HuH-7.5 (cell line): ENCODE measurements at regions not wholly inside any gene's neighbourhood (a gene's known extent, or its start where the extent isn't known, plus 50 kb on each side); places are given as distances from the start of the nearest gene placed in this dataset.

Experiments
- DNase-seq: peaks from one replicate; pipeline ENCODE4 v3.0.0; 2011; ENCODE audit warnings: low spot score

DNA sequence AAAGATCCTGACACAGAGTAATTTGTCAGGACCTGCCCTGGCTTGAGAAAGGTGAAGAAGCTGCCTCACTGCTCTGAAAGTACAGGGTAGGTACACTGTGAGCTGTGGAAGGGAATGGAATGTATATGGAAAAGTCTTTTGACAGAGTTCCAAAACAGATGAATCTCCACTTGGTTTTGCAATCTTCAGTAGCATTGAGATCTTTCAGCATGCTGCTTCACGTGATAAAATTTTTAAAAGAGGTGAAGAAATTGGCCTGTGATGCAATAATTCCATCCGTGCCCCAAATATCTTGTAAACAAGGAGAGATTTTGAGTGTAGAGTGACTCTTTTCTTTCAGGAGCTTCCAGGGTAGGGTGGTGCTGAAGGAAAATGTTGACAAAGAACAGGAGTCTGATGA is 123.1 kb downstream of the OSR1 start:
- no peak for DNase-seq

DNA sequence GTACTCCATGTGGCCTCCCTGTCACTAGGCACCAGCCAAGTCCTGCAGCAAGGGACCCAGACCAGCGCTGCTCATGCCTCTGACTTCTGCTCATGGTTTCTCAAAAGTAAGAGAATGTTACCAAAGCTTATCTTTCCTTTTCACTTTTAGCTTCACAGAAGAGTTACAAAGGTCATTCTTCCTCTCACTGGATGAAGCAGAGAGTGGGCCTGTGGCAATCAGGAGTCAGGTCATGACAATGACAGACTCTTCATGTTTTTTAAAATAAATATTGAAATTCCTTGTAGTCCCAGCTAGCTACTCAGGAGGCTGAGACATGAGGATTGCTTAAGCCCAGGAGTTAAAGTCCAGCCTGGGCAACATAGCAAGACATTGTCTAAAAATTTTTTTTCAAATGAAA is 126.1 kb downstream of the OSR1 start:
- DNase-seq: peak; percentile 22

DNA sequence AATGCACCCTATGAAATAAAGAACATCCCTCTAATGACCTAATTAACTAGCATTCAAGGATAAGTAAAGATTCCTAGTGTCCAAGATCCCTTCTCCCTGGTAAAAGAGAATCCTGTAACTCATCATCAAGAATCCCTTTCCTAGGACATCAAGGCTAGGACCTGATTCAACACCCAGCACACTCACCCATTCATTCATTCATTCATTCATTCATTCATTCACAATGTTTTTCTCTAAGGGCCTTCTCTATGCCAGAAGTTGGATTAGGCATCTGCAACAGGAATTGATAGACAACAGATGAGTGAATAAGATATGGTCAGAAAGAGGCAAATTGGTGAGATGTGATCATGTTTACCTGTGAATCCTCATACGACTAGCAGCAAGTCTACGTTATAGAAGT is 126.8 kb downstream of the OSR1 start:
- DNase-seq: no peak

DNA sequence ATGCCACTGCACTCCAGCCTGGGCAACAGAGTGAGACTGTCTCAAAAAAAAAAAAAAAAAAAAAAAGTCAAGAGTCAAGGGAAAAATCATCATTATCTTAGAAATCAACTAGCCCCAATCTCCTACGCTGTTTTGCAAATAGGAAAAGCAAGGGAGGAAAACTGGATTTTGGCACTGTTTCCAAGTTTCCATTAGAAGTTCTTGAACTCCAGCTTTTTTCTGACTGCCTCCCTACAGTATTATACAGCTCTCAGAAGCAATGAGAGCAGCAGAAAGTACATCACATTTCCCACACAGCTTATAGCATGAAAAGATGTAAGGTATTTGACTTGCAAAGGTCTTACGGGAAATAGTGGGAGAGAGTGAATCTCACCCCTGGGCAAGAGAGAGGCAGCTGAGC is 127.8 kb downstream of the OSR1 start:
- DNase-seq: no peak

DNA sequence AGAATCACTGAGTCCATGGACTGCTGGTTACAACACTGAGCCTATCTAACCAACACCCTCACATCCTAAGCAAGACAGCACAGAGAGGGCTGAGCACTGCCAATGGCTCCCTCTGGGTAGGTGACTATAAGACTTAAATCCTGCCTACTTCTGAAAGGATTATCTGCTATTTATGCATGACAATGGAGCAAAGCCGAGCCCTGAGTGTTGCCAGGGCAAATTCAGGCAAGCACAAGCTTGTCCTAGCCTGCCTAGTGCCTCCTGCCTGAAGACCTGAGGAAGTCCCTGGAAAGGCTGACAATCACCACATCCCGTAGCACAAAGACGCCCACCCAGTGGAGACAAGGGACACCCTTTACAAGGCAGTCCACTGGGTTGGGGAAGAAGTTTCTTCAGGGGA is 129.7 kb downstream of the OSR1 start:
- no peak for DNase-seq

DNA sequence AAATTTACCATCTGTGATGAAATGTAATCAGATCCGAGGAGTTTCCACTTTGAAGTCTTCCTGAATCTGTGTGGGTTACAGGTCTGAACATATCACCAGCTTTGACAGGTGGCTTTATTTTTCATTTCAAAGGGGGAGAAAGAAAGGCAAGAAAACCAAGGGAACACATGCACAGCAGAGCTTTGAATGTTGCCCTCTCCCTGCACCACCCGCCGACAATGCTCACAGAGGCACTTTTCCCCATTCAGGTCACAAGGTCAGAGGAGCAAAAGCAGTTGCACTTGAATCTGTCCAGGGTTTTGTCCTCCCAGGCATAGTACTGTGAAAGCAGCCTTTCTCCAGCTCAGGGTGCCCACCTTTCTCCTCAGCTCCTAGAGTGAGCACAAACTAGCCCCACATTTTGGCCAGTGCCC is 130.2 kb downstream of the OSR1 start:
- DNase-seq: no peak

DNA sequence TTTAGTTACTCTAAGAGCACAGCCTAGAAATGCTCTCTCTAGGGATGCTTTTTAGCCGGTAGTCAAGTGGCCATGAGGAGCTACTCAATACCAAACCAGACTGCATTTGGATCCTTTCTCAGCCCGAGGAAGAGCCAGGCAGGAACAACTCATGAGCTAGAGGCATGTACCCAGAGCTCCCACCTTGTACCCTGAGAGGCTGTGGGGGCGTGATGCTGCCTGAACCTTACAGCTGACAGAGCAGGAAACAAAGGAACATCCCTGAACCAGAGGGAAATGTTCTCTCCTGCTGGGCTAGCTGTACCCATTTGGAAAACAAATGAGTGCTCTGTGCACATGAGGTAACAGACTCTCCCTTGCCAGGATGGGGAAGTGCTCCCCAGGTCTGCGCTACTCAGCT is 131.6 kb downstream of the OSR1 start:
- no peak for DNase-seq

DNA sequence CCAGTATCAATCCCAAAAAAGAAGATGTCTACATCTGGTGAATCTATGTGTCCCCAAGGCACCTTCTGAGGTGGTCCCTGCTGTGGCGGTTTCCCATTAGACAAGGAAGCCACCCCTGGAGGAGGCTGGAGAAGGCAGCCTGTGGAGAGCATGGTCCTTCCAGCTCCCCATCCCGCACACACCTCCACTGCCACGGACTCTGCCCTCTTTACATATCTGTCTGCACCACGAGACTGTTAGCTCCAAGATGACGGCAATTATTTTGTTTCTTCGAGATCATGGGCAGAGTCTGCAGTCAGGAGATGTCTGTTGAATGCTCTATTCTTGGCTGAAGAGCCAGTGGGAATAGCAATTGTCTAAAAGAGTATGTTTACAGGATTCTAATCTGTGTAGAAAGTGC is 132.0 kb downstream of the OSR1 start:
- no peak for DNase-seq

DNA sequence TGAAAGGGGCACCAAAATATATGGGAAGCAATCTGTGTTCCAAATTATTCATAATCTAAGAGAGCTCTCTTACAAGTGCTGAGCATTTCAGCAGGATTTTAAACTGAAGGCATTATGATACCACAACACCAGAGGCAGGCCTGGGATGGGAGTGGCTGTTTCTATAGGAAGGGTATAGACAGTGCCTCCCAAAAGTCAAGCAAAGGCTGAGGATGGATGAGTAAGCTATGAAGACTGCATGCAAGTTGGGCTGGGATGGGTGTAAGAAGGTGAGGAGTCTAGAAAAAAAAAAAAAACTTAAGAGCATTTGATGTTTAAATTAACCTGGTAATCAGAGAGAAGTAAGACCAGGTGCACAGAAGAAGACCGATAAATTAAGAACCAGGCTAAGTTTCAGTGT is 132.5 kb downstream of the OSR1 start:
- DNase-seq: no peak

DNA sequence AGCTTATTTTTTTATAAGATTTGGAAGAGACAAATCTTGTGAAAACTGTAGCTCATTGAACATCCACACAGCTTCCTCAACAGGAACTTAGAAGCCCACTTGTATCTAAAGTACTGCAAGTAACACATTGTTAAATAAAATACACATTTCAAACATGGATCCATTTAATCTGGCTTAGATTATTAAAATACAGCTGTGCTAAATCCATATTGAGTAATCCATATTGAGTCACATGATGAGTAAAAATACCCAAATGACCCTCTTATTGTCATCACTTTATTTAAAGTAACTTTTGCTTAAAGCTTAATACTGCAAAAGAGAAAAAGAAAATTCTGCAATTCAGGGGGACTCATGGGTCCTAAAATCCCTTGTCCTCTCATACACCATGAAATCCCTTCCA is 133.3 kb downstream of the OSR1 start:
- DNase-seq: no peak

DNA sequence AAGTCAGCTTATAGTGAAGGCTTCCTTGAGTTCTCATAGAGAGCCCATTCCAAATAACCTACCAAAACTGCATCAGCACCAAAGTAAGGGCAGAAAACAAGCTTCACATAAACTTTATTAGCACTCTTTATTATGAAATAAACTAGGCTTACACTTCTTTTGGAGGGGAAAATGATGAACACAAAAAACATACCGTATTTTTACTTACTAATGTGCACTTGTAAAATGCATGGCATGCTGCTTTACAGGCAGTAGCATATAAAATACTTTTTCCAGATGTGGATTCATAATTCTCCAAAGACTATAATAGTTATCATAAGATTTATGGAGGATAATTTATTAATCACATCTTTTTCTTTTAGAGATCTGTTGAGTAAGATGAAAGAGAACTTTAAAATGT is 133.9 kb downstream of the OSR1 start:
- no peak for DNase-seq

DNA sequence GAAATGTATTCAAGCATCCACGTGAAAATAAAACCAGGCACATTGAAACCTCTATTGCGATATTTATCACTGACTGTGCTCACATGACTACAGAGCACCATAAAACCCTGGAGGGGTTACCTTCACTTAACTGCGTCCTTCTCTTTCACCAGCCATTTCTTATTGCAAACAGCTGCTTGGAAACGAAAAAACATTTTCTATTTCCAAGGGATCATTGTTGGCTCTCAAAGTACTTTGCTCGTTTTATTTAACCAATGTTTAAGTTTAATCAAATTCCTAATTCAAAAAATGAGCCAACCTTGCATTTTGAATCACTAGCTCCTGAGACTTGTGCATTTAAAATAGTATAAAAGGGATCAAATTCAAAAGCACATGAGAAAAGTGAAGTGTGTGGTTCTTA is 134.4 kb downstream of the OSR1 start:
- DNase-seq: no peak

DNA sequence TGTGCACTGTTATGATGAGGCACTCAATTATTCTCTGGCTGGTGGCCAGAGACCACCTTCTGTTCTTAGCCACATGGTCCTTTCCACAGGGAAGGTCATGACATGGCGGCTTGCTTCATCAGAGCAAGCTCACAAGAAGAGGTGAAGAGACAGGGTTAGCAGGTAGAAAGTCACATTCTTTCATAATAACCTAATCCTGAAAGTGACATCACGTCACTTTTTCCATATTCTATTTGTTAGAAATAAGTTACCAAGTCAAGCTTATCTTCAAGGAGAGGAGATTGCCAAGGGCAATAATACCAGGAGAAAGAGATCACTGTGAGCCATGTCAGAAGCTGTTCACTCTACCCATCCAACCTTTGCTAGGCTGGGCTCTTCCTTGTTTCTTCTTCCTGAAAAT is 139.4 kb downstream of the OSR1 start:
- no peak for DNase-seq

DNA sequence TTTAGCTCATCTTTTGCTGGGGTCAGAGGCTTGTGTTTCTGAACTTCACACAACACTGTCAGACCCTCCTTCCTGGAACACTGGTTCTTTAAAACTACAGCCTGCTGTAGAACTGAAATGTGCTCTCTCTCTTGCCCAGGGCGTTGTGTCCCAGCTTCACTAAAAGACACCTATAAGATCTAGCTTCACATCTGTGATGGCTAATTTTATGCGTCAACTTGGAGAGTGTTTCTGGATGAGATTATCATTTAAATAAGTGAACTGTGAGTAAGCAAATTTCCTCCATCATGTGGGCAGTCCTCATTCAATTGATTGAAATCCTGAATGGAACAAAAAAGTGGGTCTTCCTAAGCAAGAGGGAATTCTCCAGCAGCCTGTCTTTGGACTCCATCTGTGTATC is 140.3 kb downstream of the OSR1 start:
- DNase-seq: no peak

DNA sequence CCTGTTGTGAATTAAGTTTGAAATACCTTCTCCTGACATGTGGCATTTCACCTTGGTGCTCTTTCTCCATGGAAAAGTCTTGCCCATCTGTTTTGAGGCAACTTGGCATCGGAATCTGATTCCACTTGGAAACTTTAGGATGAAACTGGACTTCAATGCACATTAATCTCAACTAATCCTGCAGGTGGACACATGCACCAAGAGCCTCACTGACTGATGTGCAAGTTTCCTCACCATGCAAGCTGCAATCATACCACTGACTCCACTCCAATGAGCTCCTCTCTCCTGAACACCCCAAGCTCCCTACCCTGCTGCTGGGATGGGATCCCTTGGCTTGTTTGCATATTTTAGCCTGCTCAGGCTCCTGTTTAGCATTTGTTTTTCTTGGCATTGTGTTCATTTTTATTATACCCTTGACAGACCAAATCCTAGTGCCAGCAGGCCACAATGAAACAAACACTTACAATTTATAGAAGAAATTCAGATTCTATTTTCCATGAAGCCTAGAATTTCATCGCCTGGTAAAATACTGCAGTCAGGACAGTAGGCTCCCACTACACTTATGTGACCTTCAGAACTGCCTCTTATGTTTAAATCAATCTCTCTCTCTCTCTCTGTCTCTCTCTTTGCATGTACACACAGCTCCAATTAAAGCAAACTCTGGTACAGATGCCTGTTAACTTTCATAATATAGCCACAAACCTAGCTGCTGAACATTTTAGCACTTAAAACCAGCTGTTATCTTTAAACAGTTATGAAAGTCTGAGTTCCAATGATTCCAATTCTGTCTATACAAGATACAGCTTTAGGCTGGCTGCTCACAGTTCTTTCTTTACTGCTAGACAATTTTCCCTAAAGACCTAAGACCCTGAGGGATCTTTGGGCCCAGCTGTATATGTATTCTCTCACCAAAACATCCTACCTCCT is 141.5 kb downstream of the OSR1 start:
- no peak for DNase-seq

DNA sequence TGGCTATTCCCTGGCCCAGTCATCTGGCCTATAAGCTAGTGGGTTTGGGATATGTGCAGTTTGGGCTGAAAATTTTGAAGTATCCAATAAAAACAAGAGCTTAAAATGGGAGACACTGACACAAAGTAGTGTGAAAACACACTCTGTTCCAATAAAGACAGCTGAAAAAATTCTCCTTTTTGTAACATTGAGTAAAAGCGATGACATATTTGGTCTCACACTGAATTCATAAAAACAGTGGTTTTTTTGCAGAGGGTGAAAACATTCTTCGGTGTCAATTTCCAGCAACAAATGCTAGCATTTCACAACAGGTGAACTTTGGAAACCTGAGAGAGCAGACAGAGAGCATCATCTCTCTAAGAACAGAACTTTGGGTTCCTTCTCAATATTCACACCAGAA is 142.2 kb downstream of the OSR1 start:
- no peak for DNase-seq

DNA sequence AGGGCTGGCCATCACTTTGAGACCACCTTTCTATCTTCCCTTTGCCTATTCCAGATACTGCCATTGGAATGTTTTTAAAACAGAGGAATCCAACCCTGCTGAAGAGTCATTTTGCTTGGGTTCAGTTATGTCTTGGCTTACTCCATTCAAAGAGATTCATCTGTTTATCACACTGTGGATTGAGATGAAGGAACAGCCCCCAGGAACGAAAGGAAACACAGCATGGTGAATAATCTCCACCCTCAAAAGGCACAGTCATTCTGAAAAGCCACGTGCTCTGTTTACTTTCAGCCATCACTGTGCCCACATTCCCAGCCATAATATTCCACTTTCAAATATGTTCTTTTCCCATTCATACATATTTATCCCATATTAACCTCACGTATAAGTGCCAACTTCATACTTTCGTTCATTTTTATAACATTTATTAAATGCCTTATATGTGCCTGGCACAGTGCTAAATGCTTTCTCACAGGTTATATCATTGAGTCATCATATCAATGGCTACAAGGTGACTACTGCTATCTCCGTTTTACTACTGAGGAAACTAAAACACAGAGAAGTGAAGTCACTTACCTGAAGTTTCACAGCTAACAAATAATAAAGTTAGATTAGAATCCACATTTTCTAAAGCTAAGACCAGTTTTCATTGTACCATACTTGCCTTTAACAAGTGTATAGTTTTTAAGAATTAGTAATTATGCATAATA is 143.6 kb downstream of the OSR1 start:
- no peak for DNase-seq

DNA sequence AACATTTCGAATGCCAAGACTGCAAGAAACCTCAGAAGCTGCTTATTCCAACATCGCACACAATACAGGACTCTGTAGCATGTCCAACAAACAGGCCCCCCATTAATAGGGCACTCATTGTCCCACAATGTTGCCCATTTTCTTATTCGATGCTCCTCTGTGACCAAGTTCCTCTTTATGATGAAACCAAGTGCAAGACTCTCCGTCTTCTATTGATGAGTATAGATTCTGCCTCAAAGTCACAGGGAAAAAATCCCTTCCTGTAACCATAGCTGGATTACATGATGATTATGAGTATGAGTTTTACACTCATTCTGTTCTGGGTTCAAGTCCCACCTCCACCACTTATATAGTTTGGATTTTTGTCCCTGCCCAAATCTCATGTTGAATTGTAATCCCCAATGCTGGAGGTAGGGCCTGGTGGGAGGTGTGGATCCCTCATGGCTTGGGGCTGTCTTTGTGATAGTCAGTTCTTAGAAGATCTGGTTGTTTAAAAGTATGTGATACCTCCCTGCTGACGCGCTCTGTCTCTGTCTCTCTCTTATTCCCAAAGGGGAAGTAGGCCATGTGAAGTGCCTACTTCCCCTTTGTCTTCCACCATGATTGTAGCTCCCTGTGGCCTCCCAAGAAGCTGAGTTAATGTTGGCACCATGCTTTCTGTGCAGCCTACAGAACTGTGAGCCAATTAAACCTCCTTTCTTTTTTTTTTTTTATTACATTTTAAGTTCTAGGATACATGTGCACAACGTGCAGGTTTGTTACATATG is 148.7 kb downstream of the OSR1 start:
- no peak for DNase-seq

DNA sequence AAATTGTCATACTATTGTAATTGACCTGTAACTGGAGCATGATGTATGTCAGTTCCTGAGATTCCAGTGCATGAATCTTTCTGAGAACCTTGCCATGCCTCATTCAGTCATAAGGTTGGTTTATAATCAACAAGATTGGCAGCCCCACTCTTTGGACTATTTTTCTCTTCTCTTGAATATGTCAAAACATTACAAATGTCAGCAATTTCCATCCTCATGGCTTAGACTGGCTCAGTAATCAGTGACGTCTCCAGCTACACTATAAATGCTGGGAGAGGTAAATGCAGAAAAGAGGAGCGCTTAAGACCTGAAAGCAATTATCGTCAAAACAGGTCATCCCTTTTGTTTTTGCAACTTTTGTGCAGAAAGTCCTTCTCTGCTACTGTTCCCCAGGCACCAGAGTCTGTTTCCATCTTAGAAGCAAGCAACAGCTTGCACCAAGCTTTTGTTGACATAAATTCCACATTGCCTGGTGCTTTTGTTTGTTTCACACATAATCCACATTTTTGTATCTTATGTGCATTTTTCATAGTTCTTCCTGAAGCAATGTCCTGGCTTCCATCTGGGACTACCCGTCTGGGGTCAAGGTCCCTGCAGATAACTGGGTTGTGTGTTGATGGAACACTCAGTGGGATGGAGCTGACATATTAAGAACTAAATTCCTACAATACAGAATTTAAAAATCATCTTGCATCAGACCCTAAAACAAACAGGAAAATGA is 149.8 kb downstream of the OSR1 start:
- peak; percentile 10 for DNase-seq

DNA sequence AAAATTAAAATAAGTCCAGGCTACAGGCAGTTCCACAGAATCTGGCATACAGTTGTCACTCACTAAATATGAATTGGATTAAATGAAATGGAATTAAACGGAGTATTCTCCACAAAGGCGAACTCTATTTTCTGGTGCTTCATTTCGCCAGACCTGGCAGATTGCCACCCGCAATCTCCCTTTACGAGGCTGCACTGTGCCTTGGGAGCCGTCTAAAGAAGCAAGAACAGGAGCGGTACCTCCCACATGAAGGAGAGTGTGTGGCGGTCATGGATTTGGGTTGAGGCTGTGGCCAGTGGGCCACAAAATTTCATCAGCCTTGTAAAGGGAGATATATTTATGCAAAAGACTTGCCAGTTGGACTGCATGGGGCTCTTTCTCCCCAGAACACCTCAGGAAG is 151.0 kb downstream of the OSR1 start:
- DNase-seq: no peak

DNA sequence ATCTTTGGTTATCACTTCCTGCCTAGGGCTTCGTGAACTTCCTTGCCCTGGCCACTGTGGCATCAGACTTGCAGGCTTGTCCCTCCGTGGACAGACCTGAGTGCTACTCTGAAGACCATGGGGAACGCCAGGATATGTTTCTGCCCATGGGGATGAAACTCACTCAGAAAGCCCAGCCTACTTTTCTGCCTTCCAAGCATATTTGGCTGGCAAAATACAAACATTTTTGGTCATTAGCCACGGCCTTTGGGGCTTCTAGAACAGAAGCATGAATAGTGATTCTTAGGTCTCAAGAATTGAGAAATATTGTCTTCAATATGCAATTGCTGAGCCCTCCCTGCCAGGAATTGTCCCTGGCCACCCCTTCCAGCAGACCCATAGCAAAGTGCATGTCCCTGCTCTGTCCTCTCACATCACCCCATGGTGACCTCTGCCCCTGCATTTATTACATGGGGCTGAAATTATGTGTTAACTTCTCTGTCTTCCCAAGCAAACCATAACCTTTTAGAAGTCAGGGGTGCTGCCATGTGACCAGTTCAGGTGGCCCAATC is 152.4 kb downstream of the OSR1 start:
- DNase-seq: no peak

DNA sequence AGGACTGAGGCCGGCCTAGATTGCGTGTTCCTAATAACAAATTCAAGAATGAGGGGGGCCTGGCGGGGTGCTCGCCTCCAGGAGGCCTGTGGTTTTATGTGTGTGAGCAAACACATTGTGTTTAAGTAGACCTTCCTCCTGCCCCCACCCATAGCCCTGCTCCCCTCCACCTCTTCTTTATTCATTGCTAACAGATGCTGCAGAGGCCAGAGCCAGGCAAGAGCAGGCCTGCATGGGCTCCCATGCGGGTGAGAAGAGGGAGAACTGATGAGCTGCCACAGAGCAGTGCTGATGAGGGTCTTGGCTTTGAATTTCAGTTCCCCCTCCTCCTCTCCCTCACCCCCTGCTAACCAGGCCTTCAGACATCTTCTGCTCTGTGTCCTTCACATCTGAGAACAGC is 154.6 kb downstream of the OSR1 start:
- no peak for DNase-seq
